ENCODE measurements at regions not wholly inside any gene's neighbourhood (a gene's known extent, or its start where the extent isn't known, plus 50 kb on each side); places are given as distances from the start of the nearest gene placed in this dataset.
"Not testable (repeated sequence)": the region's sequence is repeated elsewhere in the genome, so short reads cannot be mapped to it uniquely, and the experiment has no call there.

- not testable (repeated sequence) for TF ChIP-seq CTCF (IDR thresholded peaks at IDR 0.05); ZFX (IDR thresholded peaks at IDR 0.05; ENCODE audit: borderline replicate concordance)
Measured at GRCh38 chr7:76955124-76955523, 77.0 kb downstream of the SPDYE17 start.
